ENCODE measurements at regions not wholly inside any gene's neighbourhood (a gene's known extent, or its start where the extent isn't known, plus 50 kb on each side); places are given as distances from the start of the nearest gene placed in this dataset.

DNA sequence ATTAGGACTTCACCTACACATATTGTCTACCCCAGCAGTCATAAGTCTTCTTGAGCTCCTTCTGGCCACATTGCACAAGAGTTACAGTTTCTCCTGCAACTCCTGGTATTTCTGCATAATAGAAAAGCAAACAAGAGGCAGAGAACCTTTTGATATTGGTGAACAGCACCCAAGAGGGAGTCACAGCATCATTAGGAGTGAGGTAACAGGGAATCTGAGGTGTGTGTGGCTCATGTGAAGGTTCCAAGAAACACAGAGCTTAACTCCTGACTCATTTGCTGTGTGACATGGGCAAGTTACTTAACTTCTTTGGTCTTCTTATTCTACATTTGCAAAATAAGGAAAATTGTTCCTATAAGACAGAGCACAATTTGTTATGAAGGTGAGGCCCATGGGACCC lies 374.6 kb downstream of the INSC start:
- TF ChIP-seq GATA2 (IDR thresholded peaks at IDR 0.05; ENCODE audit: low read depth, low read length) (no peak), GATA3 (IDR thresholded peaks at IDR 0.05; ENCODE audit: low read depth, low read length) (no peak)

DNA sequence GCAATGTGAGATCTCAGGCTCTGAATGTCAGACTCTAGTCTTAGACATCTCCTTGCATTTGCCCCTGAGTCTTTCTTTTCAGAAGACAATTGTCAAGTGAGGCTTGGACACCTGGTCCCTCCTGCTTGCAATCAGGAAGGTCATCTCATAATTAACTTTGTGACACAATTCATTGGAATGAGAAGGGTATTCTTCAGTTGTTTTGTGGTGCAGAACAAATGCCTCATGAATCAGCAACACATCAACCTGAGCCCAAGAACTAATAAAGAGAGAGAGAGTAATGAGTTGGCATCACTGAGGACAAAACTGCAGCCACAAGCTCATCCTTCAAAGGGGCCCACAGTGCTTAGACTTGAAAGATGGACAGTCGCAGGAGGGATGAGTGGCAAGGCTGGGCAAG lies 375.8 kb downstream of the INSC start:
- TF ChIP-seq GATA3 (IDR thresholded peaks at IDR 0.05; ENCODE audit: low read depth, low read length): no peak
- no peak for TF ChIP-seq GATA2 (IDR thresholded peaks at IDR 0.05; ENCODE audit: low read depth, low read length)

DNA sequence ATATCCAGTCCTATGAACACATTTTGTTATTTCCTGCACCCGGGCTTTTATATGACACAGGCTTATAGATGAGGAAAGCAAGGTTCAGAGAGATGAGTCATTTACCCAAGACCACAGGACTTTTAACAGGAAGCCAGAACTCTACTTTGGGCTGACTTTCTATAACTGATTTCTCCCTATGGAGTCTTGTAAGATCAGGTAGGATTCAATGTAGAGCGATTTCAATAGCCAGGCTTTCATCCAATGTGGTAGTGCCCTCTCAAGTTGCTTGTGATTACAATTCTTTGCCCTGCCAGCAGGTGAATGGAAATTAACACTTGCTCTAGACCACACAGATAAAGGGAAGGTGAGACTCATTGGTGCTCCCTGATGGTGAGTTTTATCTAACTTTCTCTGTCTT lies 378.3 kb downstream of the INSC start:
- TF ChIP-seq GATA3 (IDR thresholded peaks at IDR 0.05; ENCODE audit: low read depth, low read length) (no peak), GATA2 (IDR thresholded peaks at IDR 0.05; ENCODE audit: low read depth, low read length) (no peak)

DNA sequence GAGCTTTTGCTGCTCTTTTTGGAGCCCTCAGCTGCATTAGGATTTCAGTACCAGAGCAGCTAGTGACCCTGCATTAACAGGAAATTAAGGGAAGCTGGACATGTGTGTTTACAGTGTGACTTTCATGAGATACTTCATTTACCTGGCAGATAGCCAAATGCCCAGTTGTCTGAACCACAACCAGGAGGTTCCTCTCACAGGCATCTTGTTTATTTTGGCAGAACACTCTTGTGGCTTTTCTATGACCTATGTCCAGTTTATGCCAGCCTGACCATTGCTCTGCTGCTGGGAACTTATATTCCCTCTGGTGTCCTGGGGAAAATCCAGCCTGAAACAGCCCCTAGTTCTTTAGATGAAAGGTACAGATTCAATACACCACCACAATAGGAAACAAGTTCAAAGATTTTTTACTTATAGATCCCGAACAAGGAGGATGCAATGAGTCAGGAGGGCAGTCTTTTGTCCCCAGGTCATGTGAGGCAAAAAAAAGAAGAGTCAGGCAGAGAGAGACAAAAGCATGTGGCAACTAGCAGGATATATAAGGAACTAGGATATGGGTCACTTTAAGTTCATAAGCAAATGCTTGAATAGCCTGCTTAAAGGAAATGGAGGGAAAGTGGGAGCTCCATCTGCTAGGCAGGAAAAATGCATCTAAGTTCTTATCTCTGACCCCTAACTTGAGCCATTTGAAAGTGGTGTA lies 379.3 kb downstream of the INSC start:
- TF ChIP-seq GATA3 (IDR thresholded peaks at IDR 0.05; ENCODE audit: low read depth, low read length): no peak
- TF ChIP-seq GATA2 (IDR thresholded peaks at IDR 0.05; ENCODE audit: low read depth, low read length): no peak

DNA sequence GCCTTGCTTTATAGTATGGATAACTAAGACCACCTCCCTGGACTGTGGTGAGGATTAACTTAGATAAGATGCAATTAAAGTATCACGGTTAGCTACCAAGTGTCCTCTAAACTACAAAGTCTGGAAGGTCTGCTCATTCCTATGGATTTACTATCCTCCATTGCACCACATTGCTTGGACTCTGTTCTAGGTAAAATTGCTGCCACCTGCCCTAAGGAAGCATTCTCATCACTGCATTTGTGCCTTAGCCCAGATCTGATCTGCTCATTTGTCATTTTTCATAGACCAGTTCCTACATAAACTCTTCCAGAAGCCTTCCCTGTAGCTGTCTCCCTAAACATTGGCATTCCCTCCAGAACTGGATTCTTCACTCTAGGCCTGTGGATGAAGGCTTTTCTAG lies 380.0 kb downstream of the INSC start:
- TF ChIP-seq GATA2 (IDR thresholded peaks at IDR 0.05; ENCODE audit: low read depth, low read length) (no peak), GATA3 (IDR thresholded peaks at IDR 0.05; ENCODE audit: low read depth, low read length) (no peak)

DNA sequence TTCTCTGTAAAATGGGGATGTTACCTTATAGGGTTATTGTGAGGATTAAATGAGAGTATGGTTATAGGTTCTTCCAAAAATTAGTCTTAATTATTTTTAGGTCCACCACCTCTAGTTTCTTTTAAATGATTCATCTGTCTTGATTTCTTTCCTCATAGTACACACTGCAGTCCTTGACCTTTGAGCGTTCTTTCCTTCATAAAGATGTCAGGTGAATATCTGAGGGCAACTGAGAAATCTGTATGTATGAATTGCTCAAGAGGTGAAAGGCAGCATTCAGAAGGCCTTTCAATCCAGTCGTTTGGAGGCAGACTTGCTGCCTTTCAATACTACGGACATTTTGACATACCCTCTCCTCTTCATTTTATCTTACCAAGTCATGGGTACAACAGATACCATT lies 380.7 kb downstream of the INSC start:
- TF ChIP-seq GATA3 (IDR thresholded peaks at IDR 0.05; ENCODE audit: low read depth, low read length) (no peak), GATA2 (IDR thresholded peaks at IDR 0.05; ENCODE audit: low read depth, low read length) (no peak)

DNA sequence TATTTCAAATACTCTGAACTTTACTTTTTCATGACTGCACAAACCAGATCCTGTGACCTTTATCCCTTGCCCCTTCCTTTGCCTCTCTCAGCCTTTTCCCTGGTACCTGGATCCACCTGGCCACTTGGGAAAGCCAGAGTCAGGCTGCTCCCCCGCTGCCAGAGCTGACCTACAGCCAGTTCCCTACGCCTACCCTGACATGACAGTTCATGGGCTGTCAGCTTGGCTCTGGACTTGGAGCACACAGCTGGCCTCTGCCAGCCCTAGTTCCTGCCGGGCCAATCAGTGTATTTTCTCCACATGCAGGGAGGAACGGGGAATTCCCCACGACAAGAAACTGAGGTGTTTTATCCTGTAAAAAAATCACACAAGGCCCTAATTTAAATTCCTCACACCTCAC lies 382.6 kb downstream of the INSC start:
- TF ChIP-seq GATA3 (IDR thresholded peaks at IDR 0.05; ENCODE audit: low read depth, low read length) (no peak), GATA2 (IDR thresholded peaks at IDR 0.05; ENCODE audit: low read depth, low read length) (no peak)

DNA sequence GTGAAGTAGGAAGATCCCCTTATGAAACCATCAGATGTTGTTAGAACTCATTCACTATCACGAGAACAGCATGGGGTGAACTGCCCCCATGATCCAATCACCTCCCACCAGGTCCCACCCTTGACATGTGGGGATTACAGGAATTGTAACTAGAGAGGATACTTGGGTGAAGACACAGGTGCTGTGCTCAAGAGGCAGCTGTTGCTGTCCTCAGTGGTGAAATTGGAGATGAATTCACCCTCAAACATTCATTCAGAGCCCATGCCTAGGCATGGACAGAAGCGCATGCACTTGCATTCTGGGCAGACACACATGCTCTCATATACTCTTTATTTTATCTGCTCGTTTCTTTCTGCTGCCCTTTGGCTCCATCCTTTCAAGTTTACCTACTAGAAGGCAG lies 385.0 kb downstream of the INSC start:
- TF ChIP-seq GATA3 (IDR thresholded peaks at IDR 0.05; ENCODE audit: low read depth, low read length) (no peak), GATA2 (IDR thresholded peaks at IDR 0.05; ENCODE audit: low read depth, low read length) (no peak)

DNA sequence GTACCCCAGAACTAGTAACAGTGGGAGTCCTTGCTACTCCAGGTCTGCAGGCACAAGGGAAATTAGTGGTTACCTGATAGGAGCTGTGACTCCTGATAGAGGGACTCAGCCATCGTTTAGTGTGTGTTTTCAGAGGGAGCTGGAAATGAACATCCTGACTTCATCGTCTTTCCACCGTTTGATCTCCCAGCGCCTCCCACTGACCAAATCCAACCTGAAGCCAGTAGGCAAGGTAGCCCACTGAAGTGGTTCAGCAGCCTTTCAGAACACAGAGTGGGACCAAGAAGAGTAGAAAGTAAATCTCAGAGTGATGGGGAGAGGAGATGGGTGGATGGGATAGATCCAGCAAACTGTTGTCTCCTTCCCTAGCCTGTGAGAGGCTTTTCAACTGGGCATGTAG lies 385.9 kb downstream of the INSC start:
- TF ChIP-seq GATA2 (IDR thresholded peaks at IDR 0.05; ENCODE audit: low read depth, low read length): no peak
- TF ChIP-seq GATA3 (IDR thresholded peaks at IDR 0.05; ENCODE audit: low read depth, low read length): no peak

DNA sequence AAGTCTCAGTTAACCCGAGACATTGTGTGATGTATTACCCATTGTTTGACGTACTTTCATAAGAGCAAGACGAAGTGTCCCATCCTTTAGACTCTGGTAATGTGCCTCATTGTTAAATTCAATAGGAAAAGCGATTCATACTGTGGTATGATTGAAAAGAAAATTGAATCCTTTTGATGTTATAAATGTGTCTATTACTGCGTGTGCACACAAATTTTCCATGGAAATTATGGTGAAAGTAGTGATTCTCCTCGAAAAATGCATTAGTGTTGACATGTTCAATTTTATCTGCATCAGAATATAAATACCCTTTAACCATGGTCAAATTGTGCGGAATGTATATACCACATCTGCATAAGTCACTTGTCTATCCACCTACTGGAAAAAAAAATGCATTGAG lies 386.8 kb downstream of the INSC start:
- TF ChIP-seq GATA2 (IDR thresholded peaks at IDR 0.05; ENCODE audit: low read depth, low read length) (no peak), GATA3 (IDR thresholded peaks at IDR 0.05; ENCODE audit: low read depth, low read length) (no peak)

DNA sequence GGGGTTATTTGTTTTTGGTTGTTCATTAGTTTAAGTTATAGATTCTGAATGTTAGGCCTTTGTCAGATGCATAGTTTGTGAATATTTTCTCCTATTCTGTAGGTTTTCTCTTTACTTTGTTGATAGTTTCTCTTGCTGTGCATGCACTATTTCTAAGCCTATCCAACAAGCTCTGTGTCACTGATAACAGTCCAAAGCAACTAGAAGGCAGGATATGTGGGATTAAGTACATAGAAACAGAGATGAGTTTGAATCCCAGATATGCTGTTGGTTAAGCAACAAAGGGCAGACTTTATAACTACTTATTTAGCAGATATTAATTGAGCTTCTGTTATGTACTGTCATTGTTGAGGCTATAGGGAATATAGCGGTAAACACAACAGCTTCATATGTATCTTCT lies 390.4 kb downstream of the INSC start:
- no peak; the same call in 1 of the 2 replicates for TF ChIP-seq GATA2 (IDR thresholded peaks at IDR 0.05; ENCODE audit: low read depth, low read length)
- TF ChIP-seq GATA3 (IDR thresholded peaks at IDR 0.05; ENCODE audit: low read depth, low read length): no peak; the same call in 1 of the 2 replicates

DNA sequence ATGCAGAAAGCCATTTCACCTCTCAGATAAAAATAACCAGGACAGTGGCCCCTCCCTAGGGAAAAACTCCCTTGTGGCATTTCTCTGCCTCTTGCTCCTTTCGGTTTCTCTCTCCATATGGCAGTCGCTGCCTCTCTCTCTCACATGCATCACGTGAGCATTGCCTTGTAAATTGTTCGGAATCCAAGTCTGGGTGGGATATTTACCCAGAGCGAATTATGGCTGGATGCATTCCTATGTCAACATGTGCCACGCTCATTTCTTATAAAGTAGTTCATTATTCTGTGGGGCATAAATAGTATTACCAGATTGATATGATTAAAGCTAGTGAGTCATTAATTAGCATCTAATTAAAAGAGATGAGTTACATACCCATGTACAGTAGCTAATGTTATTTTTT lies 392.9 kb downstream of the INSC start:
- TF ChIP-seq GATA3 (IDR thresholded peaks at IDR 0.05; ENCODE audit: low read depth, low read length): no peak
- TF ChIP-seq GATA2 (IDR thresholded peaks at IDR 0.05; ENCODE audit: low read depth, low read length): no peak

DNA sequence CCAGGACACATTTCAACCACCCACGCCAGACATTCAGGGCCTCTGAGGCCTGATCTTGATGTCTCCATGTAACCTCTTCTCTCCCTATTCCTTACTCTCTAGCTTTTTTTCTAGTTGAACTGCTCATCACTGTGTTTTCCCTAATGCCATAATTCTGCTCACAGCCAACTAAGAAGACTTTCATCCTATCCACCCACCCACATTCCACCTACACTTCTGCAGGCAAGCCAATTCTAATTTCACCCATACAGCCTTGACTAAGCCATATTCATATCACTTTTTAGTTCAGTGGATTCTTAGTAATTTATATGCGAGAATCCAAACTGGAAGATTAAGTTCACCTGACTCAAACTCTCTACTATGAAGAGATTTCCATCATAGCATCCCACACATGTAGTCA lies 394.4 kb downstream of the INSC start:
- no peak for TF ChIP-seq GATA2 (IDR thresholded peaks at IDR 0.05; ENCODE audit: low read depth, low read length)
- no peak for TF ChIP-seq GATA3 (IDR thresholded peaks at IDR 0.05; ENCODE audit: low read depth, low read length)

DNA sequence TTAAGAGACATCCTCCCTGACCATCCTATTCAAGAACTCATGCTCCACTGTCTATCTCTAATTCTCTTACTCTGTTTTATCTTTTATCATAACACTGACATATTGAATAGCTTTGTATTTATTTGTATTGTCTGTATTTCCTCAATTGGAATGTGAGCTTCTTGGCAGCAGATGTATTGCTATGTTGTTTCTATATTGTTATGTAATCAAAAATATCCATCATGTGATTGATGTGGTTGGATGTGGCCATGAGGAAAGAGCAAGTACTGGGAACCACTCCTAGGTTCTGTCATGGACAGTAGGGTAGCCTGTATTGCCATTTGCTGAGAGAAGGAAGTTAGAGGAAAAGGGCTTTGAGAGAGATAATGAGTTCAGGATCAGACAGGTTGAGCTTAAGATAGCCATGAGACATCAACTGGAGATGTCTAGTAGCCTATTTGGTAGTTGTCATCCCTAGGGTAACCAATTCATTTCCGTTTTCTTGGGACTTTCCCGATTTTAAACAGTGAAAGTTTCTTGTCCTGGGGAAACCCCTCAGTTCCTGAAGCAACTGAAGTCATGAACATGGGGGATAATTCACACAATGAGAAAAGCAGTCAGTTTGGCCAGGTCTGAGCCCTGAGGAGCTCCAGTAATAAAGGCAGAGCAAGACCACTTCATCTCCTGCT lies 404.5 kb downstream of the INSC start:
- TF ChIP-seq GATA3 (IDR thresholded peaks at IDR 0.05; ENCODE audit: low read depth, low read length) (no peak), GATA2 (IDR thresholded peaks at IDR 0.05; ENCODE audit: low read depth, low read length) (no peak)

DNA sequence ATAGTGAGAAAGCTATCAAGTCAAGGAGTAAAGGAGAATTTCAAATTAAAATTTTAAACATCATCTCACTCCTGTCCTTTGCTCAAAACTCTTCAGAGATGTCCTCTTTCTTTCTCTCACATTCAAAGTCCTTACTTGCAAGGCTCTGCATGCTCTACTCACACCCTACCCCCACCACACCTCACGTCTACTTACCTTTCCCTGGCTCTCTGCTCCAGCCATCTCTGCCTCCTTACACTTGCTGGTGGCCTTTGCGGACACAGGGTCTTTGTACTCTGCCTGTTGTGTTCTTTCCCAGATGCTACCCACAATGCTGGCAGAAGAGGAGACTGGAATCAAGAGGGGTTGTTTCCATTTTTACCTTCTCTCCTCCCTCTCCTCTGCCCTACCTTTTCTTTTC lies 405.2 kb downstream of the INSC start:
- TF ChIP-seq GATA2 (IDR thresholded peaks at IDR 0.05; ENCODE audit: low read depth, low read length) (no peak), GATA3 (IDR thresholded peaks at IDR 0.05; ENCODE audit: low read depth, low read length) (no peak)

Data from SH-SY5Y (cell line).